Common myeloid progenitor, CD34-positive (primary cell): ENCODE measurements at regions not wholly inside any gene's neighbourhood (a gene's known extent, or its start where the extent isn't known, plus 50 kb on each side); places are given as distances from the start of the nearest gene placed in this dataset.

ENCODE experiments used
- CTCF ChIA-PET: fragments of 350-600 bp; sonication (Branson Sonifier 250); formaldehyde crosslinking; loops from one replicate; lab custom pipeline; 2021; ENCODE audit warnings: antibody characterized with exemption; lab: Charles Lee
- POLR2A ChIA-PET: fragments of 350-600 bp; sonication (Branson Sonifier 250); formaldehyde crosslinking; loops from one replicate; lab custom pipeline; 2021; ENCODE audit warnings: antibody characterized with exemption; lab: Charles Lee
- DNase-seq, 3 donors: peaks; one replicate each; pipeline versions ENCODE4 v3.0.0 to v3.0.0-alpha.2; 2013
- H3K27ac ChIP-seq, 2 experiments: 1 replicate in 1 of 2; 2 replicates in 1 of 2; pipeline ENCODE4 v1.7.0; 2013; ENCODE audit warnings: inconsistent platforms in 2 of 2, low read length in 2 of 2, mild to moderate bottlenecking in 2 of 2, low read depth in 1 of 2, moderate library complexity in 1 of 2; ENCODE audit not compliant: severe bottlenecking in 2 of 2, insufficient read depth in 1 of 2, poor library complexity in 1 of 2
- H3K27me3 ChIP-seq, 5 experiments: replicated peaks in 2 of 5; 1 replicate in 3 of 5; 2 replicates in 2 of 5; pipeline versions ENCODE4 v1.6.1 to v1.7.0; 2013; ENCODE audit warnings: low read length in 4 of 5, mild to moderate bottlenecking in 2 of 5, moderate library complexity in 2 of 5, inconsistent platforms in 1 of 5; ENCODE audit not compliant: insufficient read depth in 5 of 5, control insufficient read depth in 4 of 5
- H3K36me3 ChIP-seq, 4 experiments: 1 replicate in 2 of 4; 2 replicates in 2 of 4; pipeline versions ENCODE4 v1.6.1 to v1.7.0; 2013; ENCODE audit warnings: low read length in 3 of 4, control low read depth in 1 of 4, mild to moderate bottlenecking in 1 of 4; ENCODE audit not compliant: control insufficient read depth in 4 of 4, insufficient read depth in 4 of 4
- H3K4me1 ChIP-seq, 4 experiments: 1 replicate in 3 of 4; 2 replicates in 1 of 4; pipeline versions ENCODE4 v1.6.1 to v1.7.1; 2013; ENCODE audit warnings: low read length in 3 of 4, mild to moderate bottlenecking in 3 of 4, control low read depth in 1 of 4, inconsistent platforms in 1 of 4, moderate library complexity in 1 of 4; ENCODE audit not compliant: control insufficient read depth in 4 of 4, insufficient read depth in 4 of 4; ENCODE audit errors: control extremely low read depth in 1 of 4
- H3K4me3 ChIP-seq, 7 experiments: 1 replicate in 4 of 7; 2 replicates in 3 of 7; pipeline versions ENCODE4 v1.5.1 to v1.7.0; 2013; ENCODE audit warnings: mild to moderate bottlenecking in 7 of 7, low read length in 6 of 7, moderate library complexity in 6 of 7, inconsistent platforms in 2 of 7, low read depth in 2 of 7, control low read depth in 1 of 7; ENCODE audit not compliant: insufficient read depth in 4 of 7, control insufficient read depth in 1 of 7; ENCODE audit errors: extremely low read depth in 1 of 7
- H3K9me3 ChIP-seq, 5 experiments: 1 replicate in 4 of 5; 2 replicates in 1 of 5; pipeline versions ENCODE4 v1.6.1 to v1.7.1; 2013; ENCODE audit warnings: low read length in 4 of 5, mild to moderate bottlenecking in 2 of 5, inconsistent platforms in 1 of 5, low read depth in 1 of 5, moderate library complexity in 1 of 5; ENCODE audit not compliant: control insufficient read depth in 4 of 5, insufficient read depth in 2 of 5; ENCODE audit errors: control extremely low read depth in 1 of 5
- WGBS: methylation state at CpG from one replicate; pipeline ENCODE4 v1.1.5; 2013; ENCODE audit not compliant: insufficient coverage; 5-methylcytosine and 5-hydroxymethylcytosine counted together

- Histone ChIP-seq H3K36me3 (no peaks in the 10 kb centered on the region), H3K27ac (no peak overlapping the region), H3K27me3 (peaks cover 0 to 2% (median 0%) of the 10 kb centered on the region in 5 experiments), H3K4me3 (no peak overlapping the region), H3K4me1 (no peaks in the 10 kb centered on the region), H3K9me3 (peaks cover 0 to 3% (median 0%) of the 10 kb centered on the region in 5 experiments)
- DNase-seq: peak; percentile 17 to 40 (median 39)
- 0% methylated on average over 1 of the region's 7 CpGs for WGBS
- ChIA-PET CTCF (interaction anchor here (1.4 kb wide), 1 partner anchor 8 kb away, joined by 3 read pairs; no protein-coding TSS in a partner anchor), POLR2A (no interaction called here)
These were observed 54.1 kb upstream of the PTPRT start for GRCh38 chr20:43243672-43244269.

GRCh38 chr20:43241057-43241702 lies 51.5 kb upstream of the PTPRT start:
- H3K27ac ChIP-seq: no peak overlapping the region
- H3K4me3 ChIP-seq: no peak overlapping the region
- DNase-seq: no peak
- peaks cover 0 to 3% (median 0%) of the 10 kb centered on the region in 4 experiments for H3K4me1 ChIP-seq
- CTCF ChIA-PET: no interaction called here
- H3K9me3 ChIP-seq: peaks cover 0 to 5% (median 0%) of the 10 kb centered on the region in 5 experiments
- POLR2A ChIA-PET: no interaction called here
- H3K36me3 ChIP-seq: no peaks in the 10 kb centered on the region
- H3K27me3 ChIP-seq: peaks cover 0 to 3% (median 0%) of the 10 kb centered on the region in 5 experiments
- WGBS: 92% methylated on average over 2 of the region's 3 CpGs
